Endodermal cell (in vitro differentiated cells): ENCODE measurements at regions not wholly inside any gene's neighbourhood (a gene's known extent, or its start where the extent isn't known, plus 50 kb on each side); places are given as distances from the start of the nearest gene placed in this dataset.

Experiments used
- DNase-seq: peaks from one replicate; pipeline ENCODE4 v3.0.0-alpha.2; 2017
- H3K27ac ChIP-seq: 2 replicates; pipeline ENCODE4 v1.5.1; 2013; ENCODE audit warnings: mild to moderate bottlenecking, low read depth, low read length, moderate library complexity
- H3K27me3 ChIP-seq: 2 replicates; pipeline ENCODE4 v1.6.1; 2013; ENCODE audit warnings: mild to moderate bottlenecking, low read length, moderate library complexity; ENCODE audit not compliant: insufficient read depth, control insufficient read depth, poor library complexity, severe bottlenecking
- H3K36me3 ChIP-seq: 2 replicates; pipeline ENCODE4 v1.7.0; 2013; ENCODE audit warnings: mild to moderate bottlenecking, low read length, moderate library complexity; ENCODE audit not compliant: control insufficient read depth, insufficient read depth
- H3K4me1 ChIP-seq: one replicate; pipeline ENCODE4 v1.7.0; 2013; ENCODE audit warnings: low read length; ENCODE audit not compliant: control insufficient read depth, insufficient read depth
- H3K4me3 ChIP-seq: 2 replicates; pipeline ENCODE4 v1.5.1; 2013; ENCODE audit warnings: mild to moderate bottlenecking, low read length, moderate library complexity
- H3K9ac ChIP-seq: 2 replicates; pipeline ENCODE4 v1.6.1; 2013; ENCODE audit warnings: mild to moderate bottlenecking, low read length, moderate library complexity; ENCODE audit not compliant: poor library complexity, severe bottlenecking; ENCODE audit errors: extremely low read depth
- H3K9me3 ChIP-seq: 2 replicates; pipeline ENCODE4 v1.6.1; 2013; ENCODE audit warnings: mild to moderate bottlenecking, low read length, moderate library complexity; ENCODE audit not compliant: control insufficient read depth
- H3K27ac Mint-ChIP-seq: 2 replicates; pipeline ENCODE4 v1.8.0; 2020; ENCODE audit warnings: mixed read lengths
- H3K27me3 Mint-ChIP-seq: 2 replicates; pipeline ENCODE4 v1.8.0; 2021; ENCODE audit warnings: mild to moderate bottlenecking, mixed read lengths; ENCODE audit not compliant: insufficient read depth
- H3K36me3 Mint-ChIP-seq: 2 replicates; pipeline ENCODE4 v1.8.0; 2020; ENCODE audit warnings: low read depth, mixed read lengths
- H3K4me1 Mint-ChIP-seq: 2 replicates; pipeline ENCODE4 v1.8.0; 2020; ENCODE audit warnings: mixed read lengths
- H3K4me3 Mint-ChIP-seq: 2 replicates; pipeline ENCODE4 v1.8.0; 2020; ENCODE audit warnings: mild to moderate bottlenecking, moderate library complexity, mixed read lengths
- H3K9me3 Mint-ChIP-seq: 2 replicates; pipeline ENCODE4 v1.8.0; 2020; ENCODE audit warnings: mild to moderate bottlenecking, mixed read lengths
- CTCF ChIP-seq: fragments of 200-600 bp; sonication (generic); conservative IDR thresholded peaks from 2 replicates; pipeline ENCODE4 v1.5.0; 2021; ENCODE audit warnings: antibody characterized with exemption, mild to moderate bottlenecking
- WGBS, 2 experiments: methylation state at CpG; one replicate each; pipeline versions ENCODE4 v1.1.5 to v1.1.7; 2013; ENCODE audit warnings: missing lambda C conversion rate in 2 of 2, mixed read lengths in 1 of 2; ENCODE audit not compliant: insufficient coverage in 1 of 2, insufficient read length in 1 of 2; 5-methylcytosine and 5-hydroxymethylcytosine counted together

GRCh38 chr13:109622006-109622405 is 164.4 kb downstream of the IRS2 start:
- H3K9me3 Mint-ChIP-seq = peaks cover 7% of the 10 kb centered on the region
- Histone ChIP-seq H3K4me3 (no peak overlapping the region), H3K27me3 (no peaks in the 10 kb centered on the region), H3K36me3 (no peaks in the 10 kb centered on the region), H3K27ac (no peak overlapping the region), H3K4me1 (no peaks in the 10 kb centered on the region), H3K9ac (no peak overlapping the region), H3K9me3 (no peaks in the 10 kb centered on the region)
- no peak for TF ChIP-seq CTCF
- no peaks in the 10 kb centered on the region for H3K36me3 Mint-ChIP-seq
- WGBS, 2 experiments = 90 to 100% methylated on average over 2 to 4 of the region's 4 CpGs
- no peak for DNase-seq
- H3K27ac Mint-ChIP-seq = no peak overlapping the region
- no peaks in the 10 kb centered on the region for H3K27me3 Mint-ChIP-seq
- H3K4me1 Mint-ChIP-seq = peaks cover 11% of the 10 kb centered on the region
- H3K4me3 Mint-ChIP-seq = no peak overlapping the region

GRCh38 chr13:109615721-109616420 is 170.5 kb downstream of the IRS2 start:
- no peaks in the 10 kb centered on the region for H3K9me3 ChIP-seq
- 94 to 97% methylated on average over 6 to 7 of the region's 8 CpGs for WGBS, 2 experiments
- Mint-ChIP-seq H3K27ac (no peak overlapping the region), H3K27me3 (no peaks in the 10 kb centered on the region), H3K36me3 (no peaks in the 10 kb centered on the region), H3K4me1 (peaks cover 5% of the 10 kb centered on the region), H3K4me3 (no peak overlapping the region), H3K9me3 (peaks cover 7% of the 10 kb centered on the region)
- no peaks in the 10 kb centered on the region for H3K4me1 ChIP-seq
- no peaks in the 10 kb centered on the region for H3K27me3 ChIP-seq
- H3K4me3 ChIP-seq = no peak overlapping the region
- H3K36me3 ChIP-seq = no peaks in the 10 kb centered on the region
- no peak overlapping the region for H3K27ac ChIP-seq
- TF ChIP-seq CTCF = no peak
- H3K9ac ChIP-seq = no peak overlapping the region
- DNase-seq = no peak

GRCh38 chr13:109611912-109612691 is 174.3 kb downstream of the IRS2 start:
- Mint-ChIP-seq H3K27me3 (no peaks in the 10 kb centered on the region), H3K27ac (no peak overlapping the region), H3K9me3 (no peaks in the 10 kb centered on the region), H3K4me1 (no peaks in the 10 kb centered on the region), H3K36me3 (no peaks in the 10 kb centered on the region), H3K4me3 (no peak overlapping the region)
- Histone ChIP-seq H3K36me3 (no peaks in the 10 kb centered on the region), H3K9me3 (no peaks in the 10 kb centered on the region), H3K9ac (no peak overlapping the region), H3K4me3 (no peak overlapping the region), H3K27me3 (no peaks in the 10 kb centered on the region), H3K27ac (no peak overlapping the region), H3K4me1 (no peaks in the 10 kb centered on the region)
- TF ChIP-seq CTCF = no peak
- WGBS, 2 experiments = 89 to 100% methylated on average over 1 to 3 of the region's 3 CpGs
- no peak for DNase-seq
